HCT116 (cell line): ENCODE measurements at regions not wholly inside any gene's neighbourhood (a gene's known extent, or its start where the extent isn't known, plus 50 kb on each side); places are given as distances from the start of the nearest gene placed in this dataset.

Experiments
- ATAC-seq: fragments of 200-7000 bp; cut with Tn5 transposase; 2 replicates; pipeline ENCODE4 v1.9.1; 2020; ENCODE audit warnings: mild to moderate bottlenecking, moderate library complexity
- BruUV-seq: library from RNA; stranded (reverse); fragments of 400-500 nt; replicated peaks from 2 replicates; lab custom pipeline; 2021; lab: Mats Ljungman, UMichigan
- CTCF ChIA-PET: fragments of 300-600 bp; sonication (Branson Sonifier 250); formaldehyde crosslinking; loops from one replicate; lab custom pipeline; 2021; ENCODE audit warnings: antibody characterized with exemption; lab: Charles Lee
- POLR2A ChIA-PET: fragments of 300-600, 350-600 bp; sonication (Branson Sonifier 250); formaldehyde crosslinking; loops from one replicate; lab custom pipeline; 2021; ENCODE audit warnings: antibody characterized with exemption; lab: Charles Lee
- RAD21 ChIA-PET, 2 experiments: fragments of 300-600 bp; sonication (Branson Sonifier 250); formaldehyde crosslinking; loops; one replicate each; lab custom pipeline; 2023; ENCODE audit warnings: low total read pairs in 2 of 2; ENCODE audit not compliant: uncharacterized antibody in 2 of 2, unreplicated experiment in 2 of 2, low non-redundant PET in 1 of 2; lab: Charles Lee
- DNase-seq: peaks from one replicate; pipeline ENCODE4 v3.0.0-alpha.2; 2010; ENCODE audit warnings: low read depth, low spot score
- H2AFZ ChIP-seq: fragments of 200-600 bp; shearing (Covaris generic), sonication (generic); 2 replicates; pipeline ENCODE4 v1.6.1; 2017; ENCODE audit warnings: low read depth, mixed run types, mixed read lengths, antibody characterized with exemption, low read length; ENCODE audit not compliant: poor library complexity, severe bottlenecking
- H3K27ac ChIP-seq: 2 replicates; pipeline ENCODE4 v1.5.1; 2012; ENCODE audit warnings: low read depth, low read length
- H3K27me3 ChIP-seq: fragments of 200-600 bp; sonication (generic); 2 replicates; pipeline ENCODE4 v1.6.1; 2016; ENCODE audit warnings: mixed run types, low read length, mixed read lengths; ENCODE audit not compliant: insufficient read depth
- H3K36me3 ChIP-seq, 2 experiments: fragments of 200-500 bp in 1 of 2; fragments of 200-600 bp in 1 of 2; sonication (Bioruptor generic) in 1 of 2; sonication (generic) in 1 of 2; 2 replicates each; pipeline versions ENCODE4 v1.5.1 to v1.6.1; 2014 to 2016; ENCODE audit warnings: low read length in 2 of 2, inconsistent platforms in 1 of 2, mixed read lengths in 1 of 2, mixed run types in 1 of 2; ENCODE audit not compliant: insufficient read depth in 2 of 2, control insufficient read depth in 1 of 2
- H3K4me1 ChIP-seq, 2 experiments: fragments of 200-600 bp in 1 of 2; sonication (generic) in 1 of 2; 2 replicates each; pipeline versions ENCODE4 v1.5.1 to v1.6.1; 2012 to 2017; ENCODE audit warnings: low read length in 2 of 2, inconsistent platforms in 1 of 2, mild to moderate bottlenecking in 1 of 2, mixed read lengths in 1 of 2, mixed run types in 1 of 2, moderate library complexity in 1 of 2; ENCODE audit not compliant: insufficient read depth in 2 of 2, control insufficient read depth in 1 of 2
- H3K4me2 ChIP-seq: fragments of 200-600 bp; sonication (generic); 2 replicates; pipeline ENCODE4 v1.6.1; 2017; ENCODE audit warnings: mixed run types, low read length, mixed read lengths
- H3K4me3 ChIP-seq, 2 experiments: fragments of 200-600 bp in 1 of 2; sonication (generic) in 1 of 2; replicated peaks in 1 of 2; 2 replicates each; pipeline ENCODE4 v1.5.1; 2011 to 2016; ENCODE audit warnings: low read length in 2 of 2, control low read depth in 1 of 2, low read depth in 1 of 2, mild to moderate bottlenecking in 1 of 2, mixed read lengths in 1 of 2, mixed run types in 1 of 2
- H3K79me2 ChIP-seq: fragments of 200-600 bp; sonication (generic); 2 replicates; pipeline ENCODE4 v1.6.1; 2017; ENCODE audit warnings: mild to moderate bottlenecking, mixed run types, low read length, moderate library complexity, mixed read lengths; ENCODE audit not compliant: insufficient read depth
- H3K9ac ChIP-seq: fragments of 200-600 bp; sonication (generic); 2 replicates; pipeline ENCODE4 v1.6.1; 2016; ENCODE audit warnings: low read length, mixed read lengths
- H3K9me2 ChIP-seq: fragments of 200-600 bp; sonication (generic), shearing (Covaris generic); 2 replicates; pipeline ENCODE4 v1.6.1; 2017; ENCODE audit warnings: mixed run types, mild to moderate bottlenecking, moderate library complexity; ENCODE audit not compliant: insufficient read depth
- H3K9me3 ChIP-seq, 2 experiments: fragments of 200-500 bp in 1 of 2; fragments of 200-600 bp in 1 of 2; sonication (Bioruptor generic) in 1 of 2; sonication (generic) in 1 of 2; 2 replicates each; pipeline ENCODE4 v1.6.1; 2014 to 2017; ENCODE audit warnings: low read length in 2 of 2, mixed read lengths in 2 of 2, inconsistent platforms in 1 of 2, low read depth in 1 of 2, mild to moderate bottlenecking in 1 of 2, mixed run types in 1 of 2, moderate library complexity in 1 of 2; ENCODE audit not compliant: control insufficient read depth in 1 of 2, insufficient read depth in 1 of 2
- H4K20me1 ChIP-seq: fragments of 200-600 bp; sonication (generic), shearing (Covaris generic); 2 replicates; pipeline ENCODE4 v1.6.1; 2017; ENCODE audit warnings: mixed run types, mild to moderate bottlenecking, moderate library complexity; ENCODE audit not compliant: insufficient read depth
- CEBPB ChIP-seq: IDR thresholded peaks from 2 replicates; pipeline ENCODE4 v1.6.1; 2012; ENCODE audit warnings: low read depth
- EZH2 ChIP-seq: fragments of 200-600 bp; sonication (generic); IDR thresholded peaks from 2 replicates; pipeline ENCODE4 v1.6.1; 2017; ENCODE audit warnings: antibody characterized with exemption, mixed run types
- EZH2phosphoT487 ChIP-seq: fragments of 200-600 bp; IDR thresholded peaks from 2 replicates; pipeline ENCODE4 v1.6.1; 2018; ENCODE audit warnings: antibody characterized with exemption, borderline replicate concordance
- FOSL1 ChIP-seq: IDR thresholded peaks from 2 replicates; pipeline ENCODE4 v1.6.1; 2012; ENCODE audit warnings: low read depth
- POLR2AphosphoS5 ChIP-seq: IDR thresholded peaks from 2 replicates; pipeline ENCODE4 v1.6.1; 2011; ENCODE audit warnings: mild to moderate bottlenecking, low read depth, low read length, moderate library complexity
- SIN3A ChIP-seq: IDR thresholded peaks from 2 replicates; pipeline ENCODE4 v1.6.1; 2012; ENCODE audit warnings: low read depth
- SP1 ChIP-seq: IDR thresholded peaks from 2 replicates; pipeline ENCODE4 v1.6.1; 2012; ENCODE audit warnings: low read depth
- SRF ChIP-seq: IDR thresholded peaks from 2 replicates; pipeline ENCODE4 v1.6.1; 2012; ENCODE audit warnings: low read depth
- TCF7L2 ChIP-seq: IDR thresholded peaks from 2 replicates; pipeline ENCODE4 v1.7.0; 2011; ENCODE audit warnings: borderline replicate concordance, inconsistent platforms; ENCODE audit not compliant: insufficient read depth, insufficient read length; ENCODE audit errors: extremely low read depth
- YY1 ChIP-seq: IDR thresholded peaks from 2 replicates; pipeline ENCODE4 v1.6.1; 2011; ENCODE audit warnings: low read length, low read depth, moderate library complexity, mild to moderate bottlenecking; ENCODE audit not compliant: insufficient replicate concordance; ENCODE audit errors: extremely low read depth
- intact Hi-C: fragments of 100-400 bp; cut with micrococcal nuclease; formaldehyde crosslinking; loops from 2 replicates; pipeline ENCODE4 v1.10.0; 2022
- TF ChIP-seq, protein P1 (sequence below): IDR thresholded peaks from 2 replicates; pipeline ENCODE4 v1.6.1; 2011; ENCODE audit warnings: mild to moderate bottlenecking, low read length, moderate library complexity; ENCODE audit not compliant: insufficient replicate concordance; ENCODE audit errors: extremely low read depth
- TF ChIP-seq, protein P2 (sequence below): IDR thresholded peaks from 2 replicates; pipeline ENCODE4 v1.6.1; 2012
- TF ChIP-seq, protein P3 (sequence below), 3 experiments: fragments of 200-600 bp in 1 of 3; sonication (generic) in 1 of 3; IDR thresholded peaks in 2 of 3; conservative IDR thresholded peaks in 1 of 3; 2 replicates each; pipeline ENCODE4 v1.5.1; 2012 to 2017; ENCODE audit warnings: low read depth in 2 of 3, low read length in 2 of 3, antibody characterized with exemption in 1 of 3, borderline replicate concordance in 1 of 3, control low read depth in 1 of 3, mild to moderate bottlenecking in 1 of 3, mixed read lengths in 1 of 3, mixed run types in 1 of 3, moderate library complexity in 1 of 3; ENCODE audit not compliant: insufficient read depth in 1 of 3
- TF ChIP-seq, protein P4 (sequence below): IDR thresholded peaks from 2 replicates; pipeline ENCODE4 v1.6.1; 2012

DNA sequence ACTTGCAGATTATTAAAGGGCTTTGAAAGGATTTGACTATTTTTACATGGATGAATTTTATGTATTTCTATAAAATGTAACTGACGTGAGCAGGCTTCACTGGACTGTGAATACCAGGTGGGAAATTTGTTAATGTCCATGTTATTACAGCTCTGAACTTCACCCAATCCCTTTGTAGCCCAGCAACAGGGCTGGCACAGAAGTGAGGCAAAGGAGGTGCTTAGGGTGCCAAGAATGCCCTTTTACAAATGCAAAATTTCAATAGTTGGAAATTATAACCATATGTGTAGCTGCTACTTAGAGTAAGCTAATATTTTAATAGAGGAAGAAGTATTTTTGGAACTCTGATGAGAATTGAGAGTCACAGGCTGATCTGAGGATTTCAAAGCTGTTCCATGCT lies 53.7 kb upstream of the FAM98A start:
- Histone ChIP-seq H2AFZ (no peak overlapping the region), H3K36me3 (no peaks in the 10 kb centered on the region), H3K4me3 (no peak overlapping the region), H3K9ac (no peak overlapping the region), H3K27ac (no peak overlapping the region), H3K4me2 (no peak overlapping the region), H3K27me3 (no peaks in the 10 kb centered on the region)
- DNase-seq (no peak), ATAC-seq (no peak)
- POLR2A ChIA-PET: interaction anchor here (0.7 kb wide), 1 partner anchor 24 kb away, joined by 3 read pairs; no protein-coding TSS in a partner anchor
- RAD21 ChIA-PET: no interaction called here
- CTCF ChIA-PET: no interaction called here
- TF ChIP-seq EZH2phosphoT487 (no peak), SIN3A (no peak), FOSL1 (no peak), SRF (no peak), TCF7L2 (no peak), POLR2AphosphoS5 (no peak)
- TF ChIP-seq, protein P1, sequence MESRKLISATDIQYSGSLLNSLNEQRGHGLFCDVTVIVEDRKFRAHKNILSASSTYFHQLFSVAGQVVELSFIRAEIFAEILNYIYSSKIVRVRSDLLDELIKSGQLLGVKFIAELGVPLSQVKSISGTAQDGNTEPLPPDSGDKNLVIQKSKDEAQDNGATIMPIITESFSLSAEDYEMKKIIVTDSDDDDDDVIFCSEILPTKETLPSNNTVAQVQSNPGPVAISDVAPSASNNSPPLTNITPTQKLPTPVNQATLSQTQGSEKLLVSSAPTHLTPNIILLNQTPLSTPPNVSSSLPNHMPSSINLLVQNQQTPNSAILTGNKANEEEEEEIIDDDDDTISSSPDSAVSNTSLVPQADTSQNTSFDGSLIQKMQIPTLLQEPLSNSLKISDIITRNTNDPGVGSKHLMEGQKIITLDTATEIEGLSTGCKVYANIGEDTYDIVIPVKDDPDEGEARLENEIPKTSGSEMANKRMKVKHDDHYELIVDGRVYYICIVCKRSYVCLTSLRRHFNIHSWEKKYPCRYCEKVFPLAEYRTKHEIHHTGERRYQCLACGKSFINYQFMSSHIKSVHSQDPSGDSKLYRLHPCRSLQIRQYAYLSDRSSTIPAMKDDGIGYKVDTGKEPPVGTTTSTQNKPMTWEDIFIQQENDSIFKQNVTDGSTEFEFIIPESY: no peak
- TF ChIP-seq, all 23 proteins: peak for 0
- Histone ChIP-seq H3K4me1 (no peaks in the 10 kb centered on the region), H4K20me1 (no peaks in the 10 kb centered on the region), H3K9me2 (no peaks in the 10 kb centered on the region), H3K9me3 (no peaks in the 10 kb centered on the region), H3K79me2 (no peaks in the 10 kb centered on the region)
- intact Hi-C loops: no loop called here
- BruUV-seq: no TSS peak

GRCh38 chr2:33650171-33650570 lies 51.1 kb upstream of the FAM98A start:
- H3K27ac ChIP-seq: no peak overlapping the region
- H3K9me3 ChIP-seq: no peaks in the 10 kb centered on the region
- no peak overlapping the region for H3K4me2 ChIP-seq
- ChIA-PET CTCF (interaction anchor here (1.1 kb wide), 1 partner anchor 23 kb away, joined by 3 read pairs; no protein-coding TSS in a partner anchor), RAD21 (no interaction called here), POLR2A (no interaction called here)
- H2AFZ ChIP-seq: no peak overlapping the region
- H3K9ac ChIP-seq: no peak overlapping the region
- no peaks in the 10 kb centered on the region for H3K4me1 ChIP-seq
- no TSS peak for BruUV-seq
- no peaks in the 10 kb centered on the region for H3K79me2 ChIP-seq
- no peaks in the 10 kb centered on the region for H3K36me3 ChIP-seq
- DNase-seq (no peak), ATAC-seq (no peak)
- no peaks in the 10 kb centered on the region for H3K27me3 ChIP-seq
- intact Hi-C loops: no loop called here
- H3K9me2 ChIP-seq: no peaks in the 10 kb centered on the region
- H4K20me1 ChIP-seq: no peaks in the 10 kb centered on the region
- no peak overlapping the region for H3K4me3 ChIP-seq
- no peak for TF ChIP-seq EZH2phosphoT487
- no peak for TF ChIP-seq EZH2
- no peak for TF ChIP-seq SP1
- no peak for TF ChIP-seq YY1
- TF ChIP-seq, protein P2, sequence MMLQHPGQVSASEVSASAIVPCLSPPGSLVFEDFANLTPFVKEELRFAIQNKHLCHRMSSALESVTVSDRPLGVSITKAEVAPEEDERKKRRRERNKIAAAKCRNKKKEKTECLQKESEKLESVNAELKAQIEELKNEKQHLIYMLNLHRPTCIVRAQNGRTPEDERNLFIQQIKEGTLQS: no peak
- TF ChIP-seq, protein P3, sequence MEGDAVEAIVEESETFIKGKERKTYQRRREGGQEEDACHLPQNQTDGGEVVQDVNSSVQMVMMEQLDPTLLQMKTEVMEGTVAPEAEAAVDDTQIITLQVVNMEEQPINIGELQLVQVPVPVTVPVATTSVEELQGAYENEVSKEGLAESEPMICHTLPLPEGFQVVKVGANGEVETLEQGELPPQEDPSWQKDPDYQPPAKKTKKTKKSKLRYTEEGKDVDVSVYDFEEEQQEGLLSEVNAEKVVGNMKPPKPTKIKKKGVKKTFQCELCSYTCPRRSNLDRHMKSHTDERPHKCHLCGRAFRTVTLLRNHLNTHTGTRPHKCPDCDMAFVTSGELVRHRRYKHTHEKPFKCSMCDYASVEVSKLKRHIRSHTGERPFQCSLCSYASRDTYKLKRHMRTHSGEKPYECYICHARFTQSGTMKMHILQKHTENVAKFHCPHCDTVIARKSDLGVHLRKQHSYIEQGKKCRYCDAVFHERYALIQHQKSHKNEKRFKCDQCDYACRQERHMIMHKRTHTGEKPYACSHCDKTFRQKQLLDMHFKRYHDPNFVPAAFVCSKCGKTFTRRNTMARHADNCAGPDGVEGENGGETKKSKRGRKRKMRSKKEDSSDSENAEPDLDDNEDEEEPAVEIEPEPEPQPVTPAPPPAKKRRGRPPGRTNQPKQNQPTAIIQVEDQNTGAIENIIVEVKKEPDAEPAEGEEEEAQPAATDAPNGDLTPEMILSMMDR (IDR thresholded peaks at IDR 0.05 in 2 of 3, conservative IDR thresholded peaks at IDR 0.05 in 1 of 3; ENCODE audit: borderline replicate concordance in 1 of 3, insufficient read depth in 1 of 3, low read depth in 2 of 3, low read length in 2 of 3): no peak
- no peak for TF ChIP-seq SRF
- TF ChIP-seq POLR2AphosphoS5: no peak
- no peak for TF ChIP-seq TCF7L2
- no peak for TF ChIP-seq CEBPB
- no peak for TF ChIP-seq FOSL1
- TF ChIP-seq, protein P4, sequence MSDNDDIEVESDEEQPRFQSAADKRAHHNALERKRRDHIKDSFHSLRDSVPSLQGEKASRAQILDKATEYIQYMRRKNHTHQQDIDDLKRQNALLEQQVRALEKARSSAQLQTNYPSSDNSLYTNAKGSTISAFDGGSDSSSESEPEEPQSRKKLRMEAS: no peak
